Gastrocnemius medialis (tissue), 4 donors: ENCODE measurements at regions not wholly inside any gene's neighbourhood (a gene's known extent, or its start where the extent isn't known, plus 50 kb on each side); places are given as distances from the start of the nearest gene placed in this dataset.

Experiments used
- ATAC-seq, 2 donors: fragments of 150-250 bp; one replicate each; pipeline ENCODE4 v1.9.1; 2016
- DNase-seq, 2 donors: peaks; one replicate each; pipeline ENCODE4 v3.0.0-alpha.2; 2019
- H3K27ac ChIP-seq, 4 donors: fragments of 200-600 bp; sonication (generic); 1 replicate in 1 of 4; 2 replicates in 3 of 4; pipeline ENCODE4 v1.5.1; 2016 to 2018; ENCODE audit warnings: mild to moderate bottlenecking in 2 of 4, moderate library complexity in 1 of 4
- H3K27me3 ChIP-seq, 3 donors: fragments of 200-600 bp; sonication (generic) in 2 of 3; 1 replicate in 1 of 3; 2 replicates in 2 of 3; pipeline versions ENCODE4 v1.5.1 to v1.6.0; 2016 to 2019; ENCODE audit warnings: mild to moderate bottlenecking in 1 of 3, moderate library complexity in 1 of 3
- H3K36me3 ChIP-seq, 2 donors: fragments of 200-600 bp; sonication (generic) in 1 of 2; one replicate each; pipeline ENCODE4 v1.5.1; 2017 to 2018
- H3K4me1 ChIP-seq, 2 donors: fragments of 200-600 bp; sonication (generic) in 1 of 2; one replicate each; pipeline ENCODE4 v1.5.1; 2016 to 2017; ENCODE audit warnings: mild to moderate bottlenecking in 2 of 2
- H3K4me3 ChIP-seq, 4 donors: fragments of 200-600 bp; sonication (generic) in 3 of 4; 1 replicate in 1 of 4; 2 replicates in 3 of 4; pipeline ENCODE4 v1.5.1; 2016 to 2019; ENCODE audit warnings: mild to moderate bottlenecking in 2 of 4
- H3K9me3 ChIP-seq, 3 donors: fragments of 200-600 bp; sonication (generic) in 2 of 3; 1 replicate in 1 of 3; 2 replicates in 2 of 3; pipeline ENCODE4 v1.5.1; 2016 to 2019
- CTCF ChIP-seq, 5 experiments: fragments of 450-650 bp in 3 of 5; fragments of 200-600 bp in 2 of 5; sonication (generic) in 2 of 5; IDR thresholded peaks in 4 of 5; conservative IDR thresholded peaks in 1 of 5; 1 replicate in 4 of 5; 2 replicates in 1 of 5; pipeline ENCODE4 v1.5.1; 2016 to 2019; ENCODE audit warnings: antibody characterized with exemption in 5 of 5, mild to moderate bottlenecking in 3 of 5, moderate library complexity in 3 of 5
- POLR2A ChIP-seq, 2 donors: fragments of 450-650 bp; IDR thresholded peaks; one replicate each; pipeline ENCODE4 v1.6.1; 2017; ENCODE audit warnings: antibody characterized with exemption in 2 of 2, mild to moderate bottlenecking in 2 of 2, moderate library complexity in 2 of 2
- in situ Hi-C, 4 donors: fragments of 200-750 bp; cut with MboI; loops; one replicate each; pipeline versions ENCODE4 v1.15.0 to v1.8.0; 2017; ENCODE audit warnings: low sequenced_read_pairs in 4 of 4
- intact Hi-C: fragments of 100-400 bp; cut with DNase I; formaldehyde crosslinking; loops from one replicate; pipeline ENCODE4 v1.15.1; 2023; ENCODE audit warnings: low total_unique reads

GRCh38 chr12:116393859-116394650, 116.6 kb upstream of the MED13L start:
- DNase-seq (no peak), ATAC-seq (no peak)
- Histone ChIP-seq H3K27ac (no peak overlapping the region), H3K36me3 (no peaks in the 10 kb centered on the region), H3K4me3 (no peak overlapping the region), H3K9me3 (no peaks in the 10 kb centered on the region), H3K4me1 (no peaks in the 10 kb centered on the region), H3K27me3 (no peaks in the 10 kb centered on the region)
- intact Hi-C loops (no loop called here), in situ Hi-C loops (no loop called here)
- TF ChIP-seq CTCF (IDR thresholded peaks at IDR 0.05 in 4 of 5, conservative IDR thresholded peaks at IDR 0.05 in 1 of 5) = no peak
- no peak for TF ChIP-seq POLR2A (IDR thresholded peaks at IDR 0.05)

DNA sequence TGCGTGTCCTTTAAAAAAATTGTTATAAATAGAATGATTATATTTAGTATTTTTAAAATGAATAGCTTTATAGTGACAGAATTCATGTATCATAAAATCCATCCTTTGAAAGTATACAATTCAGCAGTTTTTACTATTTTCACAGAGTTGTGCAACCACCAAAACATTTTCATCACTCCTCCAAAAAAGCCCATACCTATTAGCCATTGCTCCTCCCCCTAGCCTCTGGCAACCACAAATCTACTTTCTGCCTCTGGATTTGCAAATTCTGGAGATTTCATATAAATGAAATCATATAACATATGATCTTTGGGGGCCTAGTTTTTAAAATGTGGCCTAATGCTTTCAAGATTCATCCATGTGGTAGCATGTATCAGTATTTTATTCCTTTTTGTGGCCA, 117.9 kb upstream of the MED13L start:
- in situ Hi-C loops = no loop called here
- Histone ChIP-seq H3K27ac (no peak overlapping the region), H3K27me3 (no peaks in the 10 kb centered on the region), H3K9me3 (no peaks in the 10 kb centered on the region), H3K4me1 (no peaks in the 10 kb centered on the region), H3K36me3 (no peaks in the 10 kb centered on the region), H3K4me3 (no peak overlapping the region)
- no peak for TF ChIP-seq POLR2A (IDR thresholded peaks at IDR 0.05)
- no peak for DNase-seq
- intact Hi-C loops = no loop called here
- no peak for ATAC-seq

DNA sequence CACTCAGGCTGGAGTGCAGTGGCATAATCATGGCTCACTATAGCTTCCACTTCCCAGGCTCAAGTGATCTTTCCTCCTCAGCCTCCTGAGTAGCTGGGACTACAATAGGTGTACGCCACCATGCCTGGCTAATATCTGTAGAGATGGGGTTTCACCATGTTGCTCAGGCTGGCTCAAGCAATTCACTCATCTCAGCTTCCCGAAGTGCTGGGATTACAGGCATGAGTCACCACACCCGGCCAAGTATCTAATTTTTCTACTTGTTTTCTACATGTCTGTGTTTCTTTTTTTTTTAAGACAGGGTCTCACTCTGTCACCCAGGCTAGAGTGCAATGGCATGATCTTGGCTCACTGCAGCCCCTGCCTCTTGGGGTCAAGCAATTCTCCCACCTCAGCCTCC, 119.7 kb upstream of the MED13L start:
- in situ Hi-C loops = no loop called here
- intact Hi-C loops = no loop called here
- ATAC-seq = no peak

GRCh38 chr12:116398193-116398592, 120.7 kb upstream of the MED13L start:
- TF ChIP-seq POLR2A (IDR thresholded peaks at IDR 0.05) (no peak), CTCF (IDR thresholded peaks at IDR 0.05 in 4 of 5, conservative IDR thresholded peaks at IDR 0.05 in 1 of 5) (no peak)
- intact Hi-C loops = no loop called here

More for the DNA sequence above, 119.7 kb upstream of the MED13L start:
- no peaks in the 10 kb centered on the region for H3K36me3 ChIP-seq
- TF ChIP-seq POLR2A (IDR thresholded peaks at IDR 0.05) (no peak), CTCF (IDR thresholded peaks at IDR 0.05 in 4 of 5, conservative IDR thresholded peaks at IDR 0.05 in 1 of 5) (no peak)
- no peak overlapping the region for H3K27ac ChIP-seq
- H3K4me3 ChIP-seq = no peak overlapping the region
- H3K27me3 ChIP-seq = no peaks in the 10 kb centered on the region
- H3K9me3 ChIP-seq = no peaks in the 10 kb centered on the region
- DNase-seq = no peak
- H3K4me1 ChIP-seq = no peaks in the 10 kb centered on the region

DNA sequence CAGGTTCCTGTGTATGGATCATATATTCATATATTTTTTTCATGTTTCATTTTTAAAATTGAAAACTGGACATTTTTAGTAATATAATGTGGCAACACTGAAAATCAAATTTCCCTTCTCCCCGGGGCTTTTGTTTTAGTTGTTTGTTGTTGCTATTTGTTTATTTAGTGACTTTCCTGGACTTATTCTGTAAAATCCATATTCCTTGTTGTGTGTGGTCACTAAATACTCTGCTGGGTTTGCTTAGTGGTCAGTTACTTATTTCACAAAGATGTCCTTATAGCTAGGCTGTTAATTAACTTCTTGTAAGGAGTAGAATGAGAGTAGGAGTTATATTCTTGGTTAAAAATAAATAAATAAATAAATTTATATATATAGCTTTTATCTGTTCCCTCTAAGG, 121.6 kb upstream of the MED13L start:
- intact Hi-C loops = no loop called here
- H3K27me3 ChIP-seq = no peaks in the 10 kb centered on the region
- H3K36me3 ChIP-seq = no peaks in the 10 kb centered on the region
- H3K4me1 ChIP-seq = no peaks in the 10 kb centered on the region
- ATAC-seq (no peak), DNase-seq (no peak)
- H3K27ac ChIP-seq = no peak overlapping the region
- in situ Hi-C loops = no loop called here
- TF ChIP-seq POLR2A (IDR thresholded peaks at IDR 0.05) (no peak), CTCF (IDR thresholded peaks at IDR 0.05 in 4 of 5, conservative IDR thresholded peaks at IDR 0.05 in 1 of 5) (no peak)
- no peaks in the 10 kb centered on the region for H3K9me3 ChIP-seq
- H3K4me3 ChIP-seq = no peak overlapping the region

More at GRCh38 chr12:116398193-116398592, 120.7 kb upstream of the MED13L start:
- in situ Hi-C loops = no loop called here
- DNase-seq = no peak
- H3K9me3 ChIP-seq = no peaks in the 10 kb centered on the region
- ATAC-seq = no peak
- H3K27me3 ChIP-seq = no peaks in the 10 kb centered on the region
- H3K4me1 ChIP-seq = no peaks in the 10 kb centered on the region
- H3K27ac ChIP-seq = no peak overlapping the region
- no peak overlapping the region for H3K4me3 ChIP-seq
- H3K36me3 ChIP-seq = no peaks in the 10 kb centered on the region
